ENCODE measurements at regions not wholly inside any gene's neighbourhood (a gene's known extent, or its start where the extent isn't known, plus 50 kb on each side); places are given as distances from the start of the nearest gene placed in this dataset.

GRCh38 chr4:24470666-24471485 is 113.5 kb downstream of the DHX15 start (continued):
- TF ChIP-seq SRF (IDR thresholded peaks at IDR 0.05; ENCODE audit: low read depth, low read length), result no peak
- TF ChIP-seq EZH2 (IDR thresholded peaks at IDR 0.05; ENCODE audit: low read depth, low read length, severe bottlenecking), result peak; percentile 42
- TF ChIP-seq USF2 (IDR thresholded peaks at IDR 0.05; ENCODE audit: low read length), result no peak
- no peak for TF ChIP-seq YY1 (IDR thresholded peaks at IDR 0.05; ENCODE audit: low read depth, low read length)
- peak; percentile 36 to 62; a peak in 1 of 4 replicates for TF ChIP-seq SIN3A (conservative IDR thresholded peaks at IDR 0.05 in 1 of 2, IDR thresholded peaks at IDR 0.05 in 1 of 2; ENCODE audit: low read depth in 1 of 2, low read length in 2 of 2)
- no peak for TF ChIP-seq NRF1 (IDR thresholded peaks at IDR 0.05; ENCODE audit: low read depth, low read length)
- no peak for TF ChIP-seq FOSL1 (IDR thresholded peaks at IDR 0.05; ENCODE audit: insufficient read depth, low read depth, low read length)
- TF ChIP-seq SP2 (IDR thresholded peaks at IDR 0.05; ENCODE audit: low read length), result no peak
- TF ChIP-seq MAX (IDR thresholded peaks at IDR 0.05), result peak; percentile 53
- no peak; the same call in 1 of the 2 replicates for TF ChIP-seq RBBP5 (IDR thresholded peaks at IDR 0.05; ENCODE audit: borderline replicate concordance, low read depth, low read length)
- no peak for TF ChIP-seq RXRA (IDR thresholded peaks at IDR 0.05; ENCODE audit: insufficient read depth, low read depth, low read length)
